Activated T-cell treated with anti-CD3 and anti-CD28 coated beads, Interleukin-2, amount 50 U/mL, for 4 hours (primary cell): ENCODE measurements at regions not wholly inside any gene's neighbourhood (a gene's known extent, or its start where the extent isn't known, plus 50 kb on each side); places are given as distances from the start of the nearest gene placed in this dataset.
"Not testable (repeated sequence)": the region's sequence is repeated elsewhere in the genome, so short reads cannot be mapped to it uniquely, and the experiment has no call there.

Experiments used
- ATAC-seq, 2 donors: fragments of 200-7000 bp; cut with Tn5 transposase; one replicate each; pipeline ENCODE4 v1.10.0; 2021
- DNase-seq: peaks from one replicate; pipeline ENCODE4 v3.0.0-alpha.2; 2020
- H3K27me3 Mint-ChIP-seq: one replicate; pipeline ENCODE4 v1.8.0; 2021; ENCODE audit warnings: low read depth, mixed read lengths
- H3K36me3 Mint-ChIP-seq: one replicate; pipeline ENCODE4 v1.8.0; 2022; ENCODE audit warnings: mixed read lengths; ENCODE audit not compliant: insufficient read depth
- H3K4me1 Mint-ChIP-seq: one replicate; pipeline ENCODE4 v1.8.0; 2021; ENCODE audit warnings: low read depth, mixed read lengths
- H3K4me3 Mint-ChIP-seq: one replicate; pipeline ENCODE4 v1.8.0; 2021; ENCODE audit warnings: mild to moderate bottlenecking, moderate library complexity, mixed read lengths
- H3K9me3 Mint-ChIP-seq: one replicate; pipeline ENCODE4 v1.8.0; 2021; ENCODE audit warnings: mixed read lengths

GRCh38 chr4:66572949-66573348 lies 902.7 kb upstream of the EPHA5 start:
- Mint-ChIP-seq H3K27me3 (no peaks in the 10 kb centered on the region), H3K9me3 (peaks cover 9% of the 10 kb centered on the region), H3K36me3 (no peaks in the 10 kb centered on the region), H3K4me3 (no peak overlapping the region), H3K4me1 (no peaks in the 10 kb centered on the region)
- no peak for DNase-seq
- ATAC-seq: no peak

DNA sequence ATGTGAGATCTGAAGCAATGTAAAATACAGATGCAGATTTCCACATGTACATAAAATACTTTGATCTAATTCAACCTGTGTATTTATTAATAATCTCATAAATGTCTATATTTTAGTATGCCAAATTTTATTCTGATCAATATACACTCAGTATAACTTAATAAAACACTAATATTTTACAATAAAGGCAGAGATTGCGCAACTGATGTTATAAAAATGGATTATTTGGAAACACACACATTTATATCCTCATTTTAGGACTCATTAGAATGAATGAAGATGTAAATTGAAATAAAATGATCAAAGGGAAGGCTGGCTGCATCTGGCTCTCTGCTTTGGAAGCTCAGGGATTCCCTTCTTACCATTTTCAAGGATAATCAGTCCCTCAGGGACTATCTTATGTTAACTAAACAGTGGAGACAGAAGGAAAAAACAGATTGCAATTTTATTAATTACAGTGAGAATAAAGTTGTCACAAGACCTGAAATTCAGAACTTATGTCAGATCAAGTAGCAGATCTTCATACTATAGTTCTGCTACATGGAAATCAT lies 900.9 kb upstream of the EPHA5 start:
- Mint-ChIP-seq H3K27me3 (no peaks in the 10 kb centered on the region), H3K4me3 (no peak overlapping the region), H3K9me3 (peaks cover 12% of the 10 kb centered on the region), H3K36me3 (no peaks in the 10 kb centered on the region), H3K4me1 (no peaks in the 10 kb centered on the region)
- ATAC-seq: no peak
- no peak for DNase-seq

DNA sequence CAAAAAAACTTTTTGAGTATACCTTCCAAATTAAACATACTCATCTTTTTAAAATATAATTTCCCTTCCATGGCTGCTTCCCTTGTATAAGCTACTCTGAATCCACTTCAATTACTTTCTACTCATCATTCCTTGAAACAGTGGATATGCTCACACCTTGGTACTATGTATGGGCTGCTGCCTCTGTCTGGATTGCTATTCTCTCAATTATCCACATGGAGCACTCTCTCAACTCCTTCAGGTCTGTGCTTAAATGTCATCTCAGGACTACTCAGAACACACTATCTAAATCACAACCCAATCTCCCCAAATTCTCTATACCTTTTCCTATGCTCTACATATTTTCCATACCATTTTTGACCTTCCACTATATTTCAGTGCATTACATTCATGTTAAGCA lies 898.9 kb upstream of the EPHA5 start:
- no peaks in the 10 kb centered on the region for H3K27me3 Mint-ChIP-seq
- peaks cover 13% of the 10 kb centered on the region for H3K9me3 Mint-ChIP-seq
- ATAC-seq (no peak), DNase-seq (no peak)
- no peaks in the 10 kb centered on the region for H3K4me1 Mint-ChIP-seq
- H3K4me3 Mint-ChIP-seq: no peak overlapping the region
- H3K36me3 Mint-ChIP-seq: no peaks in the 10 kb centered on the region

- Mint-ChIP-seq H3K9me3 (peaks cover 13% of the 10 kb centered on the region), H3K27me3 (no peaks in the 10 kb centered on the region), H3K36me3 (no peaks in the 10 kb centered on the region), H3K4me3 (no peak overlapping the region), H3K4me1 (no peaks in the 10 kb centered on the region)
- no peak for DNase-seq
- no peak for ATAC-seq
Observed at GRCh38 chr4:66568431-66568830, 898.1 kb upstream of the EPHA5 start.

GRCh38 chr4:66568001-66568400 lies 897.7 kb upstream of the EPHA5 start:
- no peaks in the 10 kb centered on the region for H3K4me1 Mint-ChIP-seq
- peaks cover 13% of the 10 kb centered on the region for H3K9me3 Mint-ChIP-seq
- no peaks in the 10 kb centered on the region for H3K27me3 Mint-ChIP-seq
- DNase-seq: no peak
- no peak overlapping the region for H3K4me3 Mint-ChIP-seq
- no peaks in the 10 kb centered on the region for H3K36me3 Mint-ChIP-seq
- ATAC-seq: no peak

- H3K4me3 Mint-ChIP-seq: no peak overlapping the region
Observed at GRCh38 chr4:66567551-66567950, 897.3 kb upstream of the EPHA5 start.

DNA sequence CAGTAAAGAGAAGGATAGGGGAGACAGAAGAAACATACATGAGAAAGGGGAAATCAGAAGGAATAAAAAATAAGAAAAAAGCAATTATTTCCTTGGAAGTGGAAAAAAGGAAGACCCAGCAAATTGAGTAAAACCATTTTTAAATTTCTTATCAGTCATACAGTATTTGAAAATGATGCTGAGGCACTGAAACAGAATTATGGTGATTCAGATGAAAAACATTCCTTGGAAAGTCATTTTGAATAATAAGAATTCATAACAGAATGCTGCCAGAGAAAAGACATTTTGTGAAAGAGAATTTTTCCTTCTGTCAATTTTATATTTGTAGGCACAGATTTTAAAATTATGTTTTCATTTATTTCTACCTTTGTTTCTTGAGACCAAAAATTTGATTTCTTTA lies 895.5 kb upstream of the EPHA5 start:
- no peak for ATAC-seq
- Mint-ChIP-seq H3K4me1 (no peaks in the 10 kb centered on the region), H3K36me3 (no peaks in the 10 kb centered on the region)

More at GRCh38 chr4:66567551-66567950, 897.3 kb upstream of the EPHA5 start:
- ATAC-seq (no peak), DNase-seq (no peak)
- H3K9me3 Mint-ChIP-seq: peaks cover 13% of the 10 kb centered on the region
- H3K36me3 Mint-ChIP-seq: no peaks in the 10 kb centered on the region
- H3K4me1 Mint-ChIP-seq: no peaks in the 10 kb centered on the region
- H3K27me3 Mint-ChIP-seq: no peaks in the 10 kb centered on the region

GRCh38 chr4:66564901-66565651 lies 894.8 kb upstream of the EPHA5 start:
- no peaks in the 10 kb centered on the region for H3K36me3 Mint-ChIP-seq
- no peaks in the 10 kb centered on the region for H3K27me3 Mint-ChIP-seq
- DNase-seq (no peak), ATAC-seq (no peak)
- peaks cover 13% of the 10 kb centered on the region for H3K9me3 Mint-ChIP-seq
- H3K4me1 Mint-ChIP-seq: no peaks in the 10 kb centered on the region
- no peak overlapping the region for H3K4me3 Mint-ChIP-seq

More for the DNA sequence above, 895.5 kb upstream of the EPHA5 start:
- no peak overlapping the region for H3K4me3 Mint-ChIP-seq
- peaks cover 13% of the 10 kb centered on the region for H3K9me3 Mint-ChIP-seq
- H3K27me3 Mint-ChIP-seq: no peaks in the 10 kb centered on the region
- no peak for DNase-seq

- Mint-ChIP-seq H3K4me3 (no peak overlapping the region), H3K4me1 (no peaks in the 10 kb centered on the region), H3K27me3 (no peaks in the 10 kb centered on the region), H3K36me3 (no peaks in the 10 kb centered on the region), H3K9me3 (peaks cover 13% of the 10 kb centered on the region)
- ATAC-seq (no peak), DNase-seq (no peak)
Observed at GRCh38 chr4:66562276-66562806, 892.1 kb upstream of the EPHA5 start.

GRCh38 chr4:66561465-66562053 lies 891.3 kb upstream of the EPHA5 start:
- ATAC-seq, H3K4me3 Mint-ChIP-seq, H3K36me3 Mint-ChIP-seq, DNase-seq, H3K27me3 Mint-ChIP-seq, H3K9me3 Mint-ChIP-seq, H3K4me1 Mint-ChIP-seq: not testable (repeated sequence)

DNA sequence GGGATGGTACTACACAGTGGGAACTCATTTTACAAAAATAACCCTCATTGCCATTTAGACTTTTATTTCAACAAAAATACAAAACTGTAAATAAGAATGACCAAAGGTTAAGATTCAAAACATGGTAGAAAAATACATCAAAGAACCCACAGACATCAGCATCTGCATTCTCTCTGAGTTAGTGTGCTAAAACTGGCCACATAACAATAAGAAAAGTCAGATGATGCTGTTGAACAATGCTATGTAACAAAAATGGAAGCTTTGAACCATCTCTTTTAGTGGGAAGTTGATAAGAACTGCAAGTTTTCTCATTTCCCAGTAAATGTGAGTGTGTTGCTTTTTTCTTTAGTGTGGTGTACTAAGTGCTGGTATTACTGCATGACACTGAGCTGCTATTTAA lies 888.4 kb upstream of the EPHA5 start:
- H3K9me3 Mint-ChIP-seq: peaks cover 3% of the 10 kb centered on the region
- no peaks in the 10 kb centered on the region for H3K36me3 Mint-ChIP-seq
- DNase-seq: no peak
- H3K4me3 Mint-ChIP-seq: no peak overlapping the region
- no peaks in the 10 kb centered on the region for H3K4me1 Mint-ChIP-seq
- no peaks in the 10 kb centered on the region for H3K27me3 Mint-ChIP-seq
- ATAC-seq: no peak

GRCh38 chr4:66556651-66557278 lies 886.5 kb upstream of the EPHA5 start:
- no peak overlapping the region for H3K4me3 Mint-ChIP-seq
- H3K36me3 Mint-ChIP-seq: no peaks in the 10 kb centered on the region
- peaks cover 8% of the 10 kb centered on the region for H3K9me3 Mint-ChIP-seq
- H3K27me3 Mint-ChIP-seq: no peaks in the 10 kb centered on the region
- no peaks in the 10 kb centered on the region for H3K4me1 Mint-ChIP-seq
- DNase-seq: no peak
- ATAC-seq: no peak

GRCh38 chr4:66555301-66555700 lies 885.0 kb upstream of the EPHA5 start:
- H3K27me3 Mint-ChIP-seq: no peaks in the 10 kb centered on the region
- no peaks in the 10 kb centered on the region for H3K36me3 Mint-ChIP-seq
- no peak for DNase-seq
- H3K4me3 Mint-ChIP-seq: no peak overlapping the region
- ATAC-seq: no peak
- H3K9me3 Mint-ChIP-seq: peaks cover 8% of the 10 kb centered on the region
- no peaks in the 10 kb centered on the region for H3K4me1 Mint-ChIP-seq

DNA sequence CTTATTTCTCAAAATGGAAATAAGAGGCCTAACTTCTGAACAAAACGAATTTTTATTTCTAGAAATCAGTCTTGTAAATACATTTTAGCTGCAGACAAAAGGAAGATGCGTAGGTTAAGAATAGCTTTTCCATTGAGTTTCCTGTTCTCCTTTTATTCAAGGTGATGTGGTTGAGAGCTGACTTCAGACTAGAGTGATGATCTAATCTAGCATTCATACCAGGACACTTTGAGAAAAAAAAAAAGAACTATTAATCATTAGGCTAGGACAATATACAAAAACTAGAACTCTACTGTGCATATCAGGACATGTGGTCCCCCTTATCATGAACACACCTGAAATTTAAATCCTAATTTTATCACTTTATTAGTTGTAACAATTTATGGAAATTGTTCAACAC lies 884.5 kb upstream of the EPHA5 start:
- H3K36me3 Mint-ChIP-seq: no peaks in the 10 kb centered on the region
- peaks cover 8% of the 10 kb centered on the region for H3K9me3 Mint-ChIP-seq
- no peak for DNase-seq
- no peak for ATAC-seq
- H3K4me1 Mint-ChIP-seq: no peaks in the 10 kb centered on the region
- no peaks in the 10 kb centered on the region for H3K27me3 Mint-ChIP-seq
- H3K4me3 Mint-ChIP-seq: no peak overlapping the region
